Parathyroid adenoma (tissue), 2 donors: ENCODE measurements at regions not wholly inside any gene's neighbourhood (a gene's known extent, or its start where the extent isn't known, plus 50 kb on each side); places are given as distances from the start of the nearest gene placed in this dataset.

Source experiments
- H2AFZ ChIP-seq: fragments of 300-600 bp; sonication (generic); one replicate; pipeline ENCODE4 v1.7.0; 2017; ENCODE audit warnings: antibody characterized with exemption, mild to moderate bottlenecking
- H3K27ac ChIP-seq: fragments of 300-600 bp; sonication (generic); one replicate; pipeline ENCODE4 v1.7.0; 2017
- H3K27me3 ChIP-seq: fragments of 300-600 bp; sonication (generic); one replicate; pipeline ENCODE4 v1.7.0; 2017; ENCODE audit warnings: low read length; ENCODE audit not compliant: control insufficient read depth, insufficient read depth
- H3K36me3 ChIP-seq: fragments of 300-600 bp; sonication (generic); one replicate; pipeline ENCODE4 v1.7.0; 2017; ENCODE audit warnings: low read length; ENCODE audit not compliant: control insufficient read depth, insufficient read depth
- H3K4me1 ChIP-seq: fragments of 300-600 bp; sonication (generic); one replicate; pipeline ENCODE4 v1.7.0; 2017; ENCODE audit warnings: control low read depth
- H3K4me2 ChIP-seq: fragments of 300-600 bp; sonication (generic); one replicate; pipeline ENCODE4 v1.7.0; 2017; ENCODE audit warnings: low read length
- H3K4me3 ChIP-seq: fragments of 300-600 bp; sonication (generic); one replicate; pipeline ENCODE4 v1.7.0; 2017; ENCODE audit warnings: low read depth, low read length
- H3K79me2 ChIP-seq: fragments of 300-600 bp; sonication (generic); one replicate; pipeline ENCODE4 v1.7.0; 2017; ENCODE audit warnings: control low read depth
- H3K9ac ChIP-seq: fragments of 300-600 bp; sonication (generic); one replicate; pipeline ENCODE4 v1.7.0; 2017; ENCODE audit warnings: mild to moderate bottlenecking
- H3K9me3 ChIP-seq: fragments of 300-600 bp; sonication (generic); one replicate; pipeline ENCODE4 v1.7.0; 2017; ENCODE audit warnings: low read length; ENCODE audit not compliant: control insufficient read depth
- TF ChIP-seq, protein P1 (sequence below): fragments of 300-600 bp; sonication (generic); IDR thresholded peaks from one replicate; pipeline ENCODE4 v1.7.0; 2017; ENCODE audit warnings: antibody characterized with exemption, mild to moderate bottlenecking
- donor health status: primary hyperparathyroidism.

DNA sequence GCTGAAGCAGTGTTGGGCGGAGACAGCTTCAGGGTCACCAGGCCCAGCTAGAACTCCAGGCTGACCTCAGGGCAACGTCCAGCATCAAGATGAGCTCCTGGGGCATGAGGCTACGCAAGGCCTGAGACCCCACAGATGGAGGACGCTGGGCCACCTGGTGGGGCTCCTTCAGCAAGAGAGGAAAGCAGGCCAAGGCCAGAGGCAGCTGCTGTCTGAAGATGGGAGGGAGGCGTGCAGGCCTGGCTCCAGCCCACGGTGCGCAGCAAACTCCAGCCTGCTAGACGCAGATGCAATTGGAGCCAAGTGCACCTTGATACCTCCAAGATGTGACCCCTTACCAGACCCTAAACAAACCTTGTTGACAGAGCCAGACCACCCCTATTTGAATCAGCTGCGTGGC lies 220.9 kb upstream of the RREB1 start:
- no peaks in the 10 kb centered on the region for H3K79me2 ChIP-seq
- no peak overlapping the region for H3K9ac ChIP-seq
- H3K27me3 ChIP-seq, result no peaks in the 10 kb centered on the region
- H3K9me3 ChIP-seq, result no peaks in the 10 kb centered on the region
- H3K36me3 ChIP-seq, result no peaks in the 10 kb centered on the region
- H3K4me1 ChIP-seq, result no peaks in the 10 kb centered on the region
- TF ChIP-seq, protein P1, sequence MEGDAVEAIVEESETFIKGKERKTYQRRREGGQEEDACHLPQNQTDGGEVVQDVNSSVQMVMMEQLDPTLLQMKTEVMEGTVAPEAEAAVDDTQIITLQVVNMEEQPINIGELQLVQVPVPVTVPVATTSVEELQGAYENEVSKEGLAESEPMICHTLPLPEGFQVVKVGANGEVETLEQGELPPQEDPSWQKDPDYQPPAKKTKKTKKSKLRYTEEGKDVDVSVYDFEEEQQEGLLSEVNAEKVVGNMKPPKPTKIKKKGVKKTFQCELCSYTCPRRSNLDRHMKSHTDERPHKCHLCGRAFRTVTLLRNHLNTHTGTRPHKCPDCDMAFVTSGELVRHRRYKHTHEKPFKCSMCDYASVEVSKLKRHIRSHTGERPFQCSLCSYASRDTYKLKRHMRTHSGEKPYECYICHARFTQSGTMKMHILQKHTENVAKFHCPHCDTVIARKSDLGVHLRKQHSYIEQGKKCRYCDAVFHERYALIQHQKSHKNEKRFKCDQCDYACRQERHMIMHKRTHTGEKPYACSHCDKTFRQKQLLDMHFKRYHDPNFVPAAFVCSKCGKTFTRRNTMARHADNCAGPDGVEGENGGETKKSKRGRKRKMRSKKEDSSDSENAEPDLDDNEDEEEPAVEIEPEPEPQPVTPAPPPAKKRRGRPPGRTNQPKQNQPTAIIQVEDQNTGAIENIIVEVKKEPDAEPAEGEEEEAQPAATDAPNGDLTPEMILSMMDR, result no peak
- H3K4me3 ChIP-seq, result no peak overlapping the region
- no peak overlapping the region for H2AFZ ChIP-seq
- H3K4me2 ChIP-seq, result no peak overlapping the region
- H3K27ac ChIP-seq, result no peak overlapping the region

DNA sequence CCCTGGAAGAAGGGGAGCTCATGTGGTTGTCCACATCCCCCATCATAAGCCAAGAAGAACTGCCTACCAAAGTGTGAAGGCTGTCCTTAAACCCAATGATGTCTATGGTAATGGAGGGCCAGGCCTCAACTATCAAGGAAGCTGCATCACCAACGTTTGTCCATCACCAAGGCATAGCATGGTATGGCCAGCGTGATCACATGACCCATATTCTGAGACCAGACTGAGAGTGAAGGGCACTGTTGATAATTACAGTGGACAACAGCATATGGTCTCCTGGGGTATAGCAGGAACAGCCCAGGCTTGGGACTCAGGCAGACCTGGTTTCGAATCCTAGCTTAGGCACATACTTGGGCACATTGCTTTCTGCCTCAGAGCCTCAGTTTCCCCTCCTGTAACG lies 218.2 kb upstream of the RREB1 start:
- Histone ChIP-seq H3K27me3 (no peaks in the 10 kb centered on the region), H3K4me2 (no peak overlapping the region), H3K36me3 (no peaks in the 10 kb centered on the region), H2AFZ (no peak overlapping the region), H3K4me1 (no peaks in the 10 kb centered on the region), H3K9ac (no peak overlapping the region), H3K27ac (no peak overlapping the region), H3K79me2 (no peaks in the 10 kb centered on the region), H3K4me3 (no peak overlapping the region), H3K9me3 (no peaks in the 10 kb centered on the region)
- TF ChIP-seq, protein P1, result no peak

DNA sequence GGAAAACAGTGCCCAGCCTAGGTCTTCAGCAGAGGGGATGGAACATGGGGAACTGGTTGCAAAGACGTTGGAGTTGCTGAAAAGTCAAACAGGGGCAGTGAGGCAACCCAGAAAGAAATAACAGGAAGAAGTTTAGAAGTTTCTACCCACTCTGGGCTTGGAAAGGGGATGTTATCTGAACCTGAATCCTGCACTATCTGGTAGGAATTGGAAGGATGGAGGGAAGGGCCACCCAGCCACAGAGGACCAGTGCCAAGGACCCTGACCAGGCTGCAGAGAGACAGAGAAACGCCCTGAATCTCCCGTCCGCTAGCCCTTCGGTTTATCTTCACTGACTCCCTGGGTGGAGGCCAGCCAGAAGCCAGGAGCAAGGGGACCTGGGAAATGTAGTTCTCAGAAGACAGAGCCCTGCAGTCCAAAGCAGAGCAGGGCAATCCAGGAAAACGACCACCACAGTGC lies 217.3 kb upstream of the RREB1 start:
- Histone ChIP-seq H3K27me3 (no peaks in the 10 kb centered on the region), H3K4me2 (no peak overlapping the region), H3K9me3 (no peaks in the 10 kb centered on the region), H3K4me1 (no peaks in the 10 kb centered on the region), H3K79me2 (no peaks in the 10 kb centered on the region), H3K36me3 (no peaks in the 10 kb centered on the region), H3K4me3 (no peak overlapping the region), H3K27ac (no peak overlapping the region), H2AFZ (peak overlapping the region; percentile 45), H3K9ac (no peak overlapping the region)
- TF ChIP-seq, protein P1, result no peak

DNA sequence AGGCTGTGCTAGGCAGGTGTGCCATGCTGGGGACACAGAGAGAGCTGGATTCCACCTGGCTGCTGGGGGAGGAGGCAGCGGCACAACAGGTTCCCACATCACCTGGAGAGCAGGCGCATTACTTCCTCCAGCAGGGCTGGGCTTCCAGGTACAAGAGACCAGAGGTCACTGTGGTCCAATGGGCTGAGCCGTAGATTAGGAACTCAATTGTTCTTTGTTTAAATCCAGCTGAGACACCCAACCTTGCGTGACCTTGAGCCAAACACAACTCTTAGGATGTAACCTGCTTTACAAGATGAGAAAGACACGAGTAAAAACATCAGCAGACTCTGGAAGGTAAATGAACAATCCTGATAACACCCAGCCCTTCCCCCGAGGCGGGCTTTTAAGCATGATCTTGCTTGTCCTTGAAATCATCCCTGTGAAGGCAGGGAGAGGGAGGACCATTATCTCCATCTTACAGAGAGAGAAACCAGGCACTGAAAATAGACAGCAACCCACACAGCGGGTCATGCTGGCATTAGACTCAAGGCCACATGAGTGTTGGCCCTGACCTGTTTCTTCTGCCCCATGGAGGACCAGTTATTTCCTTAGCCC lies 216.5 kb upstream of the RREB1 start:
- Histone ChIP-seq H2AFZ (no peak overlapping the region), H3K9ac (no peak overlapping the region), H3K79me2 (no peaks in the 10 kb centered on the region), H3K27me3 (no peaks in the 10 kb centered on the region), H3K27ac (no peak overlapping the region), H3K4me3 (no peak overlapping the region), H3K36me3 (no peaks in the 10 kb centered on the region), H3K9me3 (no peaks in the 10 kb centered on the region), H3K4me2 (no peak overlapping the region), H3K4me1 (no peaks in the 10 kb centered on the region)
- TF ChIP-seq, protein P1, result no peak

DNA sequence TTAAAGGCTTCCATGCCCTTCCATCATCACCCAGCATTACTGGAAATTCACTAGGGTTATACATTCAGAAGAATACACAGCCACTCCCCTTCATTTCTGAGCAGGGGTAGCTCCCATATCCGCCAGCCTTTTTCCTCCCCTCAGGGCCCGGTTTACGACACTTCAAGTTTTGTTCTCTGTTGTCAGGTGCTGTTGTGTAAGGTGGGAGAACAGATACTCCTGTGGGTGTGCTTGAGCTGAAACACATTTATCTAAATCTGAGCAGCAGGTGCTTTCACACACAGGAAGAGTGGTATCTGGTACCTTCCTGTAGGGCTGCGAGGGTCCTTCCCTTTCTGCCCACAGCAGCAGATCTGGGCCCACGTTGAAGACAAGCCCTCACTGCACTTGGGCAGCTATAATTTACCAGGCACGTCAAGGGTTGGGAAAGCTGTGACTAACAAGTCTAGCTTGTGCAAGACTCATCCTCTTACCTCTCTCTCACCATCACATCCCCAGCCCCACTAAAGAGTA lies 215.8 kb upstream of the RREB1 start:
- no peak overlapping the region for H2AFZ ChIP-seq
- H3K9ac ChIP-seq, result no peak overlapping the region
- H3K36me3 ChIP-seq, result no peaks in the 10 kb centered on the region
- H3K4me2 ChIP-seq, result no peak overlapping the region
- TF ChIP-seq, protein P1, result no peak
- H3K4me1 ChIP-seq, result no peaks in the 10 kb centered on the region
- no peaks in the 10 kb centered on the region for H3K9me3 ChIP-seq
- no peak overlapping the region for H3K27ac ChIP-seq
- H3K79me2 ChIP-seq, result no peaks in the 10 kb centered on the region
- no peaks in the 10 kb centered on the region for H3K27me3 ChIP-seq
- no peak overlapping the region for H3K4me3 ChIP-seq
